Neural progenitor cell (in vitro differentiated cells): ENCODE measurements at regions not wholly inside any gene's neighbourhood (a gene's known extent, or its start where the extent isn't known, plus 50 kb on each side); places are given as distances from the start of the nearest gene placed in this dataset.

ENCODE experiments used
- DNase-seq: peaks from one replicate; pipeline ENCODE4 v3.0.0-alpha.2; 2016; ENCODE audit warnings: low spot score
- H2AFZ ChIP-seq: fragments of 200-600 bp; sonication (generic); replicated peaks from 2 replicates; pipeline ENCODE4 v1.6.1; 2016; ENCODE audit warnings: antibody characterized with exemption
- H3F3A ChIP-seq: fragments of 200-600 bp; sonication (generic); 2 replicates; pipeline ENCODE4 v1.6.1; 2016; ENCODE audit warnings: antibody characterized with exemption, low read depth
- H3K27ac ChIP-seq: fragments of 200-600 bp; sonication (generic); 2 replicates; pipeline ENCODE4 v1.5.1; 2016; ENCODE audit warnings: mild to moderate bottlenecking
- H3K27me3 ChIP-seq: fragments of 200-600 bp; sonication (generic); 2 replicates; pipeline ENCODE4 v1.6.1; 2016; ENCODE audit warnings: mild to moderate bottlenecking, moderate library complexity
- H3K36me3 ChIP-seq: fragments of 200-600 bp; sonication (generic); 2 replicates; pipeline ENCODE4 v1.5.1; 2016
- H3K4me1 ChIP-seq: fragments of 200-600 bp; sonication (generic); 2 replicates; pipeline ENCODE4 v1.6.1; 2016; ENCODE audit warnings: mixed run types
- H3K4me2 ChIP-seq: fragments of 200-600 bp; sonication (generic); 2 replicates; pipeline ENCODE4 v1.6.1; 2016
- H3K4me3 ChIP-seq: fragments of 200-600 bp; sonication (generic); 2 replicates; pipeline ENCODE4 v1.5.1; 2016
- H3K79me2 ChIP-seq: fragments of 200-600 bp; sonication (generic); 2 replicates; pipeline ENCODE4 v1.6.1; 2016; ENCODE audit warnings: low read depth
- H3K9ac ChIP-seq: fragments of 200-600 bp; sonication (generic); 2 replicates; pipeline ENCODE4 v1.6.1; 2016
- H3K9me3 ChIP-seq: fragments of 200-600 bp; sonication (generic); 2 replicates; pipeline ENCODE4 v1.5.1; 2016; ENCODE audit warnings: low read depth
- H4K20me1 ChIP-seq: fragments of 200-600 bp; sonication (generic); 2 replicates; pipeline ENCODE4 v1.6.1; 2016; ENCODE audit warnings: low read depth
- H3K27ac Mint-ChIP-seq: 3 replicates; pipeline ENCODE4 v1.8.0; 2021; ENCODE audit warnings: mixed read lengths
- H3K27me3 Mint-ChIP-seq: 2 replicates; pipeline ENCODE4 v1.8.0; 2022; ENCODE audit warnings: low read depth, mild to moderate bottlenecking, inconsistent platforms, moderate library complexity, mixed read lengths; ENCODE audit not compliant: insufficient read depth
- H3K36me3 Mint-ChIP-seq: 3 replicates; pipeline ENCODE4 v1.8.0; 2021; ENCODE audit warnings: mixed read lengths
- H3K4me1 Mint-ChIP-seq: 3 replicates; pipeline ENCODE4 v1.8.0; 2021; ENCODE audit warnings: mixed read lengths
- H3K4me3 Mint-ChIP-seq: 3 replicates; pipeline ENCODE4 v1.8.0; 2021; ENCODE audit warnings: mild to moderate bottlenecking, moderate library complexity, mixed read lengths
- H3K9me3 Mint-ChIP-seq: 3 replicates; pipeline ENCODE4 v1.8.0; 2020; ENCODE audit warnings: mixed read lengths
- CTCF ChIP-seq: fragments of 200-600 bp; sonication (generic); IDR thresholded peaks from 2 replicates; pipeline ENCODE4 v1.5.1; 2017; ENCODE audit warnings: antibody characterized with exemption, mild to moderate bottlenecking
- EZH2 ChIP-seq: fragments of 200-600 bp; sonication (generic); IDR thresholded peaks from 2 replicates; pipeline ENCODE4 v1.6.1; 2017; ENCODE audit warnings: antibody characterized with exemption, mild to moderate bottlenecking, moderate library complexity
- EZH2phosphoT487 ChIP-seq: fragments of 200-600 bp; sonication (generic); IDR thresholded peaks from 2 replicates; pipeline ENCODE4 v1.6.1; 2017; ENCODE audit warnings: antibody characterized with exemption

GRCh38 chr5:2917093-2917492 lies 165.6 kb upstream of the IRX2 start:
- no peak overlapping the region for H3K4me3 ChIP-seq
- H2AFZ ChIP-seq, result no peak overlapping the region
- DNase-seq, result no peak
- H3K4me1 Mint-ChIP-seq, result peaks cover 6% of the 10 kb centered on the region
- H3K9me3 Mint-ChIP-seq, result peaks cover 6% of the 10 kb centered on the region
- H3K9ac ChIP-seq, result no peak overlapping the region
- peaks cover 16% of the 10 kb centered on the region for H3K27me3 ChIP-seq
- H3F3A ChIP-seq, result peaks cover 8% of the 10 kb centered on the region
- no peaks in the 10 kb centered on the region for H4K20me1 ChIP-seq
- no peaks in the 10 kb centered on the region for H3K36me3 ChIP-seq
- no peak overlapping the region for H3K4me3 Mint-ChIP-seq
- no peaks in the 10 kb centered on the region for H3K9me3 ChIP-seq
- no peak overlapping the region for H3K4me2 ChIP-seq
- no peaks in the 10 kb centered on the region for H3K36me3 Mint-ChIP-seq
- no peaks in the 10 kb centered on the region for H3K79me2 ChIP-seq
- H3K27ac ChIP-seq, result no peak overlapping the region
- H3K4me1 ChIP-seq, result peaks cover 11% of the 10 kb centered on the region
- peaks cover 3% of the 10 kb centered on the region for H3K27me3 Mint-ChIP-seq
- TF ChIP-seq CTCF, result no peak
- TF ChIP-seq EZH2phosphoT487, result no peak
- TF ChIP-seq EZH2, result no peak
- no peak overlapping the region for H3K27ac Mint-ChIP-seq

- no peak overlapping the region for H2AFZ ChIP-seq
- Mint-ChIP-seq H3K27me3 (peaks cover 3% of the 10 kb centered on the region), H3K9me3 (peaks cover 6% of the 10 kb centered on the region), H3K4me3 (no peak overlapping the region), H3K27ac (no peak overlapping the region), H3K36me3 (no peaks in the 10 kb centered on the region), H3K4me1 (peaks cover 6% of the 10 kb centered on the region)
- H4K20me1 ChIP-seq, result no peaks in the 10 kb centered on the region
- H3K79me2 ChIP-seq, result no peaks in the 10 kb centered on the region
- DNase-seq, result no peak
- H3K4me2 ChIP-seq, result no peak overlapping the region
- no peak overlapping the region for H3K27ac ChIP-seq
- no peaks in the 10 kb centered on the region for H3K36me3 ChIP-seq
- H3F3A ChIP-seq, result peaks cover 8% of the 10 kb centered on the region
- H3K9me3 ChIP-seq, result no peaks in the 10 kb centered on the region
- no peak for TF ChIP-seq EZH2phosphoT487
- TF ChIP-seq CTCF, result no peak
- no peak for TF ChIP-seq EZH2
- H3K9ac ChIP-seq, result no peak overlapping the region
- no peak overlapping the region for H3K4me3 ChIP-seq
- H3K27me3 ChIP-seq, result peaks cover 16% of the 10 kb centered on the region
- peaks cover 11% of the 10 kb centered on the region for H3K4me1 ChIP-seq
Observed at GRCh38 chr5:2916076-2916682, 164.7 kb upstream of the IRX2 start.

GRCh38 chr5:2914981-2915484 lies 163.6 kb upstream of the IRX2 start:
- no peaks in the 10 kb centered on the region for H3K36me3 ChIP-seq
- no peak overlapping the region for H3K27ac ChIP-seq
- H3K9me3 ChIP-seq, result no peaks in the 10 kb centered on the region
- H3K27ac Mint-ChIP-seq, result no peak overlapping the region
- no peak for TF ChIP-seq EZH2phosphoT487
- no peak for TF ChIP-seq CTCF
- no peak for TF ChIP-seq EZH2
- no peaks in the 10 kb centered on the region for H3K36me3 Mint-ChIP-seq
- H3K4me2 ChIP-seq, result peak overlapping the region; percentile 74
- H3K27me3 Mint-ChIP-seq, result peaks cover 3% of the 10 kb centered on the region
- H3K4me3 ChIP-seq, result peak overlapping the region; percentile 43
- H3F3A ChIP-seq, result peaks cover 8% of the 10 kb centered on the region
- peaks cover 11% of the 10 kb centered on the region for H3K4me1 ChIP-seq
- peak overlapping the region; percentile 94 for H2AFZ ChIP-seq
- H3K79me2 ChIP-seq, result no peaks in the 10 kb centered on the region
- H3K9me3 Mint-ChIP-seq, result no peaks in the 10 kb centered on the region
- H3K9ac ChIP-seq, result no peak overlapping the region
- H4K20me1 ChIP-seq, result no peaks in the 10 kb centered on the region
- peaks cover 6% of the 10 kb centered on the region for H3K4me1 Mint-ChIP-seq
- H3K27me3 ChIP-seq, result peaks cover 16% of the 10 kb centered on the region
- DNase-seq, result peak; percentile 67
- no peak overlapping the region for H3K4me3 Mint-ChIP-seq
